ENCODE measurements at regions not wholly inside any gene's neighbourhood (a gene's known extent, or its start where the extent isn't known, plus 50 kb on each side); places are given as distances from the start of the nearest gene placed in this dataset.
"Not testable (repeated sequence)": the region's sequence is repeated elsewhere in the genome, so short reads cannot be mapped to it uniquely, and the experiment has no call there.

DNA sequence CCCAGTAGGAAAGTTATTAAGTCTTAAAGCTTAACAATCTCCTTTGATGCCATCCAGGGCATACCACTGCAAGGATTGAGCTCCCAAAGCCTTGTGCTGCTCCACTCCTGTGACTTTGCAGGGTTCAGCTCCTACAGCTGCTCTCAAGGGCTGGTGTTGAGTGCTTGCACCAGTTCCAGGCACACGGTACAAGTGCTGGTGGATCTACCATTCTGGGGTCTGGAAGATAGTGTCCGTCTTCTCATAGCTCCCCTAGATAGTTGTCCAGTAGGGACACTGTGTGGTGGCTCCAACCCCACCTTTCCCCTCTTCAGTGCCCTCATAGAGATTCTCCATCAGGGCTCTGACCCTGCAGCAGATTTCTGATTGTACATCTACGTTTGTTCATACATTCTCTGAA lies 617.8 kb upstream of the TPTE start:
- TF ChIP-seq, protein P1, sequence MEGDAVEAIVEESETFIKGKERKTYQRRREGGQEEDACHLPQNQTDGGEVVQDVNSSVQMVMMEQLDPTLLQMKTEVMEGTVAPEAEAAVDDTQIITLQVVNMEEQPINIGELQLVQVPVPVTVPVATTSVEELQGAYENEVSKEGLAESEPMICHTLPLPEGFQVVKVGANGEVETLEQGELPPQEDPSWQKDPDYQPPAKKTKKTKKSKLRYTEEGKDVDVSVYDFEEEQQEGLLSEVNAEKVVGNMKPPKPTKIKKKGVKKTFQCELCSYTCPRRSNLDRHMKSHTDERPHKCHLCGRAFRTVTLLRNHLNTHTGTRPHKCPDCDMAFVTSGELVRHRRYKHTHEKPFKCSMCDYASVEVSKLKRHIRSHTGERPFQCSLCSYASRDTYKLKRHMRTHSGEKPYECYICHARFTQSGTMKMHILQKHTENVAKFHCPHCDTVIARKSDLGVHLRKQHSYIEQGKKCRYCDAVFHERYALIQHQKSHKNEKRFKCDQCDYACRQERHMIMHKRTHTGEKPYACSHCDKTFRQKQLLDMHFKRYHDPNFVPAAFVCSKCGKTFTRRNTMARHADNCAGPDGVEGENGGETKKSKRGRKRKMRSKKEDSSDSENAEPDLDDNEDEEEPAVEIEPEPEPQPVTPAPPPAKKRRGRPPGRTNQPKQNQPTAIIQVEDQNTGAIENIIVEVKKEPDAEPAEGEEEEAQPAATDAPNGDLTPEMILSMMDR (conservative IDR thresholded peaks at IDR 0.05; ENCODE audit: low read depth in 2 of 2), result not testable (repeated sequence)
- TF ChIP-seq POLR2AphosphoS5 (IDR thresholded peaks at IDR 0.05; ENCODE audit: low read depth); CREB1 (CRISPR knock-in tag; IDR thresholded peaks at IDR 0.05; ENCODE audit: low read depth); EZH2phosphoT487 (IDR thresholded peaks at IDR 0.05; ENCODE audit: unreplicated experiment); EZH2 (IDR thresholded peaks at IDR 0.05; ENCODE audit: low read depth, unreplicated experiment); ZNF114 (CRISPR knock-in tag; IDR thresholded peaks at IDR 0.05); STAT1 (IDR thresholded peaks at IDR 0.05; ENCODE audit: unreplicated experiment); JUNB (IDR thresholded peaks at IDR 0.05; ENCODE audit: unreplicated experiment): not testable (repeated sequence)
- TF ChIP-seq, protein P2, sequence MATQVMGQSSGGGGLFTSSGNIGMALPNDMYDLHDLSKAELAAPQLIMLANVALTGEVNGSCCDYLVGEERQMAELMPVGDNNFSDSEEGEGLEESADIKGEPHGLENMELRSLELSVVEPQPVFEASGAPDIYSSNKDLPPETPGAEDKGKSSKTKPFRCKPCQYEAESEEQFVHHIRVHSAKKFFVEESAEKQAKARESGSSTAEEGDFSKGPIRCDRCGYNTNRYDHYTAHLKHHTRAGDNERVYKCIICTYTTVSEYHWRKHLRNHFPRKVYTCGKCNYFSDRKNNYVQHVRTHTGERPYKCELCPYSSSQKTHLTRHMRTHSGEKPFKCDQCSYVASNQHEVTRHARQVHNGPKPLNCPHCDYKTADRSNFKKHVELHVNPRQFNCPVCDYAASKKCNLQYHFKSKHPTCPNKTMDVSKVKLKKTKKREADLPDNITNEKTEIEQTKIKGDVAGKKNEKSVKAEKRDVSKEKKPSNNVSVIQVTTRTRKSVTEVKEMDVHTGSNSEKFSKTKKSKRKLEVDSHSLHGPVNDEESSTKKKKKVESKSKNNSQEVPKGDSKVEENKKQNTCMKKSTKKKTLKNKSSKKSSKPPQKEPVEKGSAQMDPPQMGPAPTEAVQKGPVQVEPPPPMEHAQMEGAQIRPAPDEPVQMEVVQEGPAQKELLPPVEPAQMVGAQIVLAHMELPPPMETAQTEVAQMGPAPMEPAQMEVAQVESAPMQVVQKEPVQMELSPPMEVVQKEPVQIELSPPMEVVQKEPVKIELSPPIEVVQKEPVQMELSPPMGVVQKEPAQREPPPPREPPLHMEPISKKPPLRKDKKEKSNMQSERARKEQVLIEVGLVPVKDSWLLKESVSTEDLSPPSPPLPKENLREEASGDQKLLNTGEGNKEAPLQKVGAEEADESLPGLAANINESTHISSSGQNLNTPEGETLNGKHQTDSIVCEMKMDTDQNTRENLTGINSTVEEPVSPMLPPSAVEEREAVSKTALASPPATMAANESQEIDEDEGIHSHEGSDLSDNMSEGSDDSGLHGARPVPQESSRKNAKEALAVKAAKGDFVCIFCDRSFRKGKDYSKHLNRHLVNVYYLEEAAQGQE (IDR thresholded peaks at IDR 0.05; ENCODE audit: unreplicated experiment), result not testable (repeated sequence)
- TF ChIP-seq, protein P3, sequence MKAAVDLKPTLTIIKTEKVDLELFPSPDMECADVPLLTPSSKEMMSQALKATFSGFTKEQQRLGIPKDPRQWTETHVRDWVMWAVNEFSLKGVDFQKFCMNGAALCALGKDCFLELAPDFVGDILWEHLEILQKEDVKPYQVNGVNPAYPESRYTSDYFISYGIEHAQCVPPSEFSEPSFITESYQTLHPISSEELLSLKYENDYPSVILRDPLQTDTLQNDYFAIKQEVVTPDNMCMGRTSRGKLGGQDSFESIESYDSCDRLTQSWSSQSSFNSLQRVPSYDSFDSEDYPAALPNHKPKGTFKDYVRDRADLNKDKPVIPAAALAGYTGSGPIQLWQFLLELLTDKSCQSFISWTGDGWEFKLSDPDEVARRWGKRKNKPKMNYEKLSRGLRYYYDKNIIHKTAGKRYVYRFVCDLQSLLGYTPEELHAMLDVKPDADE (IDR thresholded peaks at IDR 0.05), result not testable (repeated sequence)
